GM23338 (cell line): ENCODE measurements at regions not wholly inside any gene's neighbourhood (a gene's known extent, or its start where the extent isn't known, plus 50 kb on each side); places are given as distances from the start of the nearest gene placed in this dataset.

Experiments
- ATAC-seq: fragments of 200-7000 bp; cut with Tn5 transposase; 3 replicates; pipeline ENCODE4 v1.9.1; 2020
- DNase-seq: peaks from one replicate; pipeline ENCODE4 v3.0.0-alpha.2; 2015; ENCODE audit warnings: low spot score
- H2AFZ ChIP-seq: fragments of 200-600 bp; sonication (generic); 2 replicates; pipeline ENCODE4 v1.8.0; 2016; ENCODE audit warnings: antibody characterized with exemption, mild to moderate bottlenecking, moderate library complexity
- H3F3A ChIP-seq: fragments of 200-600 bp; sonication (generic); replicated peaks from 2 replicates; pipeline ENCODE4 v1.8.0; 2017; ENCODE audit warnings: antibody characterized with exemption, mixed run types, low read depth
- H3K27ac ChIP-seq: fragments of 200-600 bp; sonication (generic); 2 replicates; pipeline ENCODE4 v1.6.1; 2016; ENCODE audit warnings: low read depth
- H3K27me3 ChIP-seq: fragments of 200-600 bp; sonication (generic); 2 replicates; pipeline ENCODE4 v1.8.0; 2016; ENCODE audit warnings: mild to moderate bottlenecking, mixed run types, moderate library complexity; ENCODE audit not compliant: insufficient read depth
- H3K36me3 ChIP-seq: fragments of 200-600 bp; sonication (generic); 2 replicates; pipeline ENCODE4 v1.8.0; 2016; ENCODE audit warnings: mild to moderate bottlenecking; ENCODE audit not compliant: insufficient read depth
- H3K4me1 ChIP-seq: fragments of 200-600 bp; sonication (generic); 2 replicates; pipeline ENCODE4 v1.8.0; 2016; ENCODE audit warnings: mild to moderate bottlenecking, moderate library complexity; ENCODE audit not compliant: insufficient read depth
- H3K4me2 ChIP-seq: fragments of 200-600 bp; sonication (generic); 2 replicates; pipeline ENCODE4 v1.7.1; 2017; ENCODE audit warnings: mixed run types
- H3K4me3 ChIP-seq: fragments of 200-600 bp; sonication (generic); 2 replicates; pipeline ENCODE4 v1.6.1; 2016; ENCODE audit warnings: mixed run types
- H3K79me2 ChIP-seq: fragments of 200-600 bp; sonication (generic); replicated peaks from 2 replicates; pipeline ENCODE4 v1.8.0; 2017; ENCODE audit warnings: mild to moderate bottlenecking; ENCODE audit not compliant: insufficient read depth
- H3K9me2 ChIP-seq: fragments of 200-600 bp; sonication (generic); 2 replicates; pipeline ENCODE4 v1.8.0; 2017; ENCODE audit not compliant: insufficient read depth
- H4K20me1 ChIP-seq: fragments of 200-600 bp; sonication (generic); replicated peaks from 2 replicates; pipeline ENCODE4 v1.8.0; 2017; ENCODE audit warnings: mild to moderate bottlenecking; ENCODE audit not compliant: insufficient read depth
- H3K27ac Mint-ChIP-seq: 2 replicates; pipeline ENCODE4 v1.8.0; 2020; ENCODE audit warnings: inconsistent platforms, mild to moderate bottlenecking, moderate library complexity, mixed read lengths
- H3K27me3 Mint-ChIP-seq: 3 replicates; pipeline ENCODE4 v1.8.0; 2022; ENCODE audit warnings: low read depth, mild to moderate bottlenecking, moderate library complexity, mixed read lengths, inconsistent platforms; ENCODE audit not compliant: insufficient read depth, poor library complexity
- H3K36me3 Mint-ChIP-seq: 3 replicates; pipeline ENCODE4 v1.8.0; 2021; ENCODE audit warnings: low read depth, mild to moderate bottlenecking, inconsistent platforms, moderate library complexity, mixed read lengths
- H3K4me1 Mint-ChIP-seq: 3 replicates; pipeline ENCODE4 v1.8.0; 2020; ENCODE audit warnings: mild to moderate bottlenecking, inconsistent platforms, mixed read lengths
- H3K4me3 Mint-ChIP-seq: 3 replicates; pipeline ENCODE4 v1.8.0; 2021; ENCODE audit warnings: moderate library complexity, mild to moderate bottlenecking, inconsistent platforms, mixed read lengths
- H3K9me3 Mint-ChIP-seq: 3 replicates; pipeline ENCODE4 v1.8.0; 2020; ENCODE audit warnings: moderate library complexity, mild to moderate bottlenecking, inconsistent platforms, mixed read lengths
- CREB1 ChIP-seq: fragments of 250-450 bp; sonication (Bioruptor Pico); IDR thresholded peaks from 2 replicates; pipeline ENCODE4 v1.5.0; 2020; ENCODE audit warnings: low read depth, mild to moderate bottlenecking, moderate library complexity
- CTCF ChIP-seq, 2 experiments: fragments of 200-600 bp in 1 of 2; sonication (generic) in 1 of 2; conservative IDR thresholded peaks; 2 replicates each; pipeline versions ENCODE4 v1.5.1 to v1.6.1; 2016 to 2017; ENCODE audit warnings: antibody characterized with exemption in 2 of 2, low read depth in 2 of 2, mild to moderate bottlenecking in 2 of 2, moderate library complexity in 1 of 2
- ETS1 ChIP-seq: IDR thresholded peaks from 2 replicates; pipeline ENCODE4 v1.6.1; 2016; ENCODE audit warnings: antibody characterized with exemption
- EZH2 ChIP-seq: fragments of 200-600 bp; sonication (generic); IDR thresholded peaks from one replicate; pipeline ENCODE4 v1.8.0; 2017; ENCODE audit warnings: antibody characterized with exemption, mild to moderate bottlenecking, low read depth; ENCODE audit not compliant: unreplicated experiment
- NANOG ChIP-seq: IDR thresholded peaks from 2 replicates; pipeline ENCODE4 v1.6.1; 2016; ENCODE audit warnings: antibody characterized with exemption, borderline replicate concordance
- POLR2AphosphoS5 ChIP-seq: IDR thresholded peaks from 2 replicates; pipeline ENCODE4 v1.6.1; 2016; ENCODE audit warnings: antibody characterized with exemption, low read depth
- ZNF331 ChIP-seq: fragments of 250-450 bp; sonication (Bioruptor Pico); IDR thresholded peaks from 2 replicates; pipeline ENCODE4 v1.5.0; 2020; ENCODE audit warnings: low read depth, mild to moderate bottlenecking, moderate library complexity
- ZNF462 ChIP-seq: fragments of 250-450 bp; sonication (Bioruptor Pico); IDR thresholded peaks from 2 replicates; pipeline ENCODE4 v1.5.0; 2020; ENCODE audit warnings: mild to moderate bottlenecking, moderate library complexity

- no peaks in the 10 kb centered on the region for H3K27me3 ChIP-seq
- peaks cover 21% of the 10 kb centered on the region for H3K9me2 ChIP-seq
- Mint-ChIP-seq H3K36me3 (no peaks in the 10 kb centered on the region), H3K4me1 (peaks cover 8% of the 10 kb centered on the region), H3K4me3 (no peak overlapping the region), H3K27ac (no peak overlapping the region), H3K9me3 (no peaks in the 10 kb centered on the region; the same call in 2 of the 3 replicates), H3K27me3 (peaks cover 5% of the 10 kb centered on the region)
- no peak for DNase-seq
- H2AFZ ChIP-seq: no peak overlapping the region
- no peak overlapping the region for H3K27ac ChIP-seq
- peaks cover 6% of the 10 kb centered on the region; the same call in 1 of the 2 replicates for H3K4me1 ChIP-seq
- no peaks in the 10 kb centered on the region for H4K20me1 ChIP-seq
- no peak for TF ChIP-seq ETS1
- TF ChIP-seq NANOG: no peak
- no peak for TF ChIP-seq POLR2AphosphoS5
- no peak for TF ChIP-seq CTCF (conservative IDR thresholded peaks at IDR 0.05; ENCODE audit: low read depth in 2 of 2)
- no peak for TF ChIP-seq CREB1 (CRISPR knock-in tag)
- TF ChIP-seq ZNF331: no peak
- no peak overlapping the region for H3K4me2 ChIP-seq
- H3K79me2 ChIP-seq: no peaks in the 10 kb centered on the region
- ATAC-seq: no peak
- no peak overlapping the region for H3K4me3 ChIP-seq
- H3F3A ChIP-seq: no peaks in the 10 kb centered on the region
- no peaks in the 10 kb centered on the region for H3K36me3 ChIP-seq
These were observed 277.9 kb upstream of the TCF21 start for GRCh38 chr6:133610971-133611370.

GRCh38 chr6:133612459-133612858, 276.5 kb upstream of the TCF21 start:
- peaks cover 2% of the 10 kb centered on the region; the same call in 2 of the 3 replicates for H3K9me3 Mint-ChIP-seq

GRCh38 chr6:133613211-133613610, 275.7 kb upstream of the TCF21 start:
- no peak overlapping the region for H3K4me3 ChIP-seq
- no peaks in the 10 kb centered on the region for H3K79me2 ChIP-seq
- Mint-ChIP-seq H3K9me3 (peaks cover 2% of the 10 kb centered on the region; the same call in 2 of the 3 replicates), H3K27ac (no peak overlapping the region), H3K4me3 (no peak overlapping the region), H3K4me1 (peaks cover 16% of the 10 kb centered on the region), H3K36me3 (peaks cover 9% of the 10 kb centered on the region; the same call in 2 of the 3 replicates), H3K27me3 (peaks cover 8% of the 10 kb centered on the region)
- no peaks in the 10 kb centered on the region for H4K20me1 ChIP-seq
- H3K27ac ChIP-seq: no peak overlapping the region
- no peaks in the 10 kb centered on the region for H3F3A ChIP-seq
- H3K36me3 ChIP-seq: no peaks in the 10 kb centered on the region
- no peak for ATAC-seq
- H3K4me2 ChIP-seq: no peak overlapping the region
- H3K9me2 ChIP-seq: peaks cover 17% of the 10 kb centered on the region
- no peaks in the 10 kb centered on the region for H3K27me3 ChIP-seq
- H3K4me1 ChIP-seq: peaks cover 11% of the 10 kb centered on the region; the same call in 1 of the 2 replicates
- no peak for DNase-seq
- H2AFZ ChIP-seq: no peak overlapping the region
- no peak for TF ChIP-seq ZNF331
- no peak for TF ChIP-seq EZH2
- no peak for TF ChIP-seq ZNF462

More at GRCh38 chr6:133612459-133612858, 276.5 kb upstream of the TCF21 start:
- no peaks in the 10 kb centered on the region for H3F3A ChIP-seq
- H3K4me3 Mint-ChIP-seq: no peak overlapping the region
- H3K36me3 ChIP-seq: no peaks in the 10 kb centered on the region
- H3K27ac Mint-ChIP-seq: no peak overlapping the region
- ATAC-seq: no peak
- H2AFZ ChIP-seq: peak overlapping the region; percentile 32; the same call in 1 of the 2 replicates
- peaks cover 11% of the 10 kb centered on the region; the same call in 1 of the 2 replicates for H3K4me1 ChIP-seq
- no peak overlapping the region for H3K4me2 ChIP-seq
- TF ChIP-seq EZH2: no peak
- TF ChIP-seq ZNF331: peak; percentile 64
- DNase-seq: no peak
- no peaks in the 10 kb centered on the region for H4K20me1 ChIP-seq
- H3K27me3 ChIP-seq: no peaks in the 10 kb centered on the region
- H3K36me3 Mint-ChIP-seq: peaks cover 8% of the 10 kb centered on the region; the same call in 2 of the 3 replicates
- no peaks in the 10 kb centered on the region for H3K79me2 ChIP-seq
- peaks cover 8% of the 10 kb centered on the region for H3K27me3 Mint-ChIP-seq
- peaks cover 17% of the 10 kb centered on the region for H3K9me2 ChIP-seq
- no peak overlapping the region for H3K4me3 ChIP-seq
- no peak overlapping the region for H3K27ac ChIP-seq
- peaks cover 16% of the 10 kb centered on the region for H3K4me1 Mint-ChIP-seq
